Upper lobe of right lung (tissue), 1 donor: ENCODE measurements at regions not wholly inside any gene's neighbourhood (a gene's known extent, or its start where the extent isn't known, plus 50 kb on each side); places are given as distances from the start of the nearest gene placed in this dataset.

Source experiments
- ATAC-seq: fragments of 200-7000 bp; cut with Tn5 transposase; one replicate; pipeline ENCODE4 v1.9.1; 2020; ENCODE audit warnings: mild to moderate bottlenecking, moderate library complexity
- DNase-seq: peaks from one replicate; pipeline ENCODE4 v3.0.0-alpha.2; 2020
- H3K27ac ChIP-seq: fragments of 200-600 bp; one replicate; pipeline ENCODE4 v1.8.0; 2022
- H3K27me3 ChIP-seq: fragments of 200-600 bp; one replicate; pipeline ENCODE4 v1.8.0; 2022; ENCODE audit warnings: mild to moderate bottlenecking
- H3K36me3 ChIP-seq: fragments of 200-600 bp; one replicate; pipeline ENCODE4 v1.8.0; 2022
- H3K4me1 ChIP-seq: fragments of 200-600 bp; one replicate; pipeline ENCODE4 v1.8.0; 2022
- H3K4me3 ChIP-seq: fragments of 200-600 bp; one replicate; pipeline ENCODE4 v1.8.0; 2022; ENCODE audit warnings: mild to moderate bottlenecking
- H3K9me3 ChIP-seq: fragments of 200-600 bp; one replicate; pipeline ENCODE4 v1.8.0; 2022
- intact Hi-C: fragments of 100-400 bp; cut with DNase I; formaldehyde crosslinking; loops from one replicate; pipeline ENCODE4 v1.11.0; 2022
- TF ChIP-seq, protein P1 (sequence below): fragments of 200-600 bp; IDR thresholded peaks from one replicate; pipeline ENCODE4 v1.8.0; 2022; ENCODE audit warnings: antibody characterized with exemption
- donor health status: DM: no; HTN: yes; CAD: no; lungs with severe emphysema.

- ATAC-seq (no peak), DNase-seq (no peak)
- peaks cover 24% of the 10 kb centered on the region for H3K27me3 ChIP-seq
- H3K27ac ChIP-seq, result no peak overlapping the region
- TF ChIP-seq, protein P1, sequence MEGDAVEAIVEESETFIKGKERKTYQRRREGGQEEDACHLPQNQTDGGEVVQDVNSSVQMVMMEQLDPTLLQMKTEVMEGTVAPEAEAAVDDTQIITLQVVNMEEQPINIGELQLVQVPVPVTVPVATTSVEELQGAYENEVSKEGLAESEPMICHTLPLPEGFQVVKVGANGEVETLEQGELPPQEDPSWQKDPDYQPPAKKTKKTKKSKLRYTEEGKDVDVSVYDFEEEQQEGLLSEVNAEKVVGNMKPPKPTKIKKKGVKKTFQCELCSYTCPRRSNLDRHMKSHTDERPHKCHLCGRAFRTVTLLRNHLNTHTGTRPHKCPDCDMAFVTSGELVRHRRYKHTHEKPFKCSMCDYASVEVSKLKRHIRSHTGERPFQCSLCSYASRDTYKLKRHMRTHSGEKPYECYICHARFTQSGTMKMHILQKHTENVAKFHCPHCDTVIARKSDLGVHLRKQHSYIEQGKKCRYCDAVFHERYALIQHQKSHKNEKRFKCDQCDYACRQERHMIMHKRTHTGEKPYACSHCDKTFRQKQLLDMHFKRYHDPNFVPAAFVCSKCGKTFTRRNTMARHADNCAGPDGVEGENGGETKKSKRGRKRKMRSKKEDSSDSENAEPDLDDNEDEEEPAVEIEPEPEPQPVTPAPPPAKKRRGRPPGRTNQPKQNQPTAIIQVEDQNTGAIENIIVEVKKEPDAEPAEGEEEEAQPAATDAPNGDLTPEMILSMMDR, result no peak
- no peak overlapping the region for H3K4me3 ChIP-seq
- no peaks in the 10 kb centered on the region for H3K9me3 ChIP-seq
- H3K36me3 ChIP-seq, result no peaks in the 10 kb centered on the region
- intact Hi-C loops, result no loop called here
- peaks cover 5% of the 10 kb centered on the region for H3K4me1 ChIP-seq
These were observed 184.5 kb upstream of the PDE10A start for GRCh38 chr6:165847407-165848085.

DNA sequence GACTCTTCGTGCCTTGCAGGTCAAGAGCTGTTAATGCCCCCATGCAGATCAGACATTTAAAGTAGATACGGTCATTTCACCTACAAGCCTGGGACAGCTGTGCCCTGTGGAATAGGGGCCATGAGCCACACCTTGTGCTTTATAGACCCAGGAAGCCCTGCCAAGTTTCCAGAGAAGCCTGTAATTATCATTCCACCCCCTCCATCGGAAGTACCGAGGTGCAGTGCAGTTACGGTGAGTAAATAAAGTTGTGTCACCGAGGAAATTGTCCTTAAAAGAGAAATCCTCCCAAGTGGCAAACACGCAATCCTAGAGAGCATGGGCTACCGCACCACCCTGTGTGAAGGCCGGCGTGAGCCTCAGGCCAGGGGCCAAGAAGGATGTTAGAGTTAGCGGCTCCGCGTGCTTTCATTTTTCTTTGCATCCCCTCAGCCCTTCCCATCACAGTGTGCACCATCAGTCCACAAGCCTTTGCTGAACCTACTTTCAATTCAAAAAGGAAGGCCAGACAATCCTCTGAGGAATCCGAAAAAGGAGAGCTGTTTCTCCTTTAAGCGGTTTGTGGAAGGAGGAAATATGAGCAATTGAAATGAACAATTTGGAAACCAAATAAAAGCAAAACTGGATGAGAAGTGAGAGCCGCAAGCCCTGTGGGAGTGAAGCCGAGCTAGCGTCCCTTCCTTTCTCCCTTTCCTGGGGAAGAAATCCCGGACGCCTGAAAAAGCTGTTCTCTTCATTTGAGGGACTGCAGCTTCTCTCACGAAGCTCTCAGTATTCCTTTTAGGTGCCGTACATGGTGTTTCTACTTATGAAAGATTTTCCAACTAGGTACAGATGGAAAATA lies 183.3 kb upstream of the PDE10A start:
- ATAC-seq (no peak), DNase-seq (no peak)
- Histone ChIP-seq H3K36me3 (no peaks in the 10 kb centered on the region), H3K27ac (no peak overlapping the region), H3K4me3 (peak overlapping the region; percentile 17), H3K4me1 (peaks cover 5% of the 10 kb centered on the region), H3K27me3 (peaks cover 17% of the 10 kb centered on the region), H3K9me3 (no peaks in the 10 kb centered on the region)
- TF ChIP-seq, protein P1, result no peak
- intact Hi-C loops, result no loop called here

GRCh38 chr6:165845493-165845892 lies 182.5 kb upstream of the PDE10A start:
- Histone ChIP-seq H3K9me3 (no peaks in the 10 kb centered on the region), H3K4me3 (no peak overlapping the region), H3K36me3 (no peaks in the 10 kb centered on the region), H3K27ac (no peak overlapping the region), H3K27me3 (peaks cover 17% of the 10 kb centered on the region), H3K4me1 (peaks cover 5% of the 10 kb centered on the region)
- ATAC-seq (no peak), DNase-seq (no peak)
- TF ChIP-seq, protein P1, result no peak
- intact Hi-C loops, result no loop called here

GRCh38 chr6:165844801-165845364 lies 181.8 kb upstream of the PDE10A start:
- Histone ChIP-seq H3K4me3 (no peak overlapping the region), H3K27ac (no peak overlapping the region), H3K9me3 (no peaks in the 10 kb centered on the region), H3K36me3 (no peaks in the 10 kb centered on the region), H3K27me3 (peaks cover 17% of the 10 kb centered on the region), H3K4me1 (peaks cover under 1% of the 10 kb centered on the region)
- ATAC-seq, result no peak
- TF ChIP-seq, protein P1, result no peak
- intact Hi-C loops, result no loop called here
- no peak for DNase-seq

GRCh38 chr6:165844232-165844631 lies 181.2 kb upstream of the PDE10A start:
- no peaks in the 10 kb centered on the region for H3K36me3 ChIP-seq
- H3K4me3 ChIP-seq, result no peak overlapping the region
- peaks cover 17% of the 10 kb centered on the region for H3K27me3 ChIP-seq
- no peak for DNase-seq
- peak; percentile 56 for ATAC-seq
- TF ChIP-seq, protein P1, result no peak
- H3K9me3 ChIP-seq, result no peaks in the 10 kb centered on the region
- no peak overlapping the region for H3K27ac ChIP-seq
- H3K4me1 ChIP-seq, result no peaks in the 10 kb centered on the region
- intact Hi-C loops, result no loop called here
